RWPE2 (cell line): ENCODE measurements at regions not wholly inside any gene's neighbourhood (a gene's known extent, or its start where the extent isn't known, plus 50 kb on each side); places are given as distances from the start of the nearest gene placed in this dataset.

Source experiments
- ATAC-seq: fragments of 200-7000 bp; cut with Tn5 transposase; 3 replicates; pipeline ENCODE4 v1.9.1; 2021; ENCODE audit warnings: low read depth
- DNase-seq: peaks from one replicate; pipeline ENCODE4 v3.0.0-alpha.2; 2020; ENCODE audit warnings: low spot score
- H3K27ac ChIP-seq: fragments of 450-650 bp; 2 replicates; pipeline ENCODE4 v1.5.1; 2017; ENCODE audit warnings: mild to moderate bottlenecking; ENCODE audit not compliant: poor library complexity, severe bottlenecking
- H3K27me3 ChIP-seq: fragments of 250-450 bp; sonication (Bioruptor Pico); 2 replicates; pipeline ENCODE4 v1.5.1; 2021; ENCODE audit warnings: mild to moderate bottlenecking, moderate library complexity; ENCODE audit not compliant: insufficient read depth, poor library complexity, severe bottlenecking
- H3K36me3 ChIP-seq: fragments of 250-450 bp; sonication (Bioruptor Pico); 2 replicates; pipeline ENCODE4 v1.5.1; 2020; ENCODE audit warnings: low read depth, mild to moderate bottlenecking, moderate library complexity
- H3K4me1 ChIP-seq: fragments of 250-450 bp; sonication (Bioruptor Pico); 2 replicates; pipeline ENCODE4 v1.5.1; 2021; ENCODE audit warnings: mild to moderate bottlenecking, moderate library complexity; ENCODE audit not compliant: insufficient read depth, poor library complexity, severe bottlenecking
- H3K4me3 ChIP-seq: fragments of 250-450 bp; sonication (Bioruptor Pico); 2 replicates; pipeline ENCODE4 v1.5.1; 2021; ENCODE audit warnings: mild to moderate bottlenecking, moderate library complexity; ENCODE audit not compliant: severe bottlenecking
- H3K9me3 ChIP-seq: fragments of 250-450 bp; sonication (Bioruptor Pico); 2 replicates; pipeline ENCODE4 v1.5.1; 2021; ENCODE audit warnings: mild to moderate bottlenecking, moderate library complexity; ENCODE audit not compliant: severe bottlenecking
- TF ChIP-seq, protein P1 (sequence below): fragments of 450-650 bp; IDR thresholded peaks from one replicate; pipeline ENCODE4 v1.5.1; 2017; ENCODE audit warnings: mild to moderate bottlenecking, moderate library complexity; ENCODE audit not compliant: poor library complexity, severe bottlenecking

DNA sequence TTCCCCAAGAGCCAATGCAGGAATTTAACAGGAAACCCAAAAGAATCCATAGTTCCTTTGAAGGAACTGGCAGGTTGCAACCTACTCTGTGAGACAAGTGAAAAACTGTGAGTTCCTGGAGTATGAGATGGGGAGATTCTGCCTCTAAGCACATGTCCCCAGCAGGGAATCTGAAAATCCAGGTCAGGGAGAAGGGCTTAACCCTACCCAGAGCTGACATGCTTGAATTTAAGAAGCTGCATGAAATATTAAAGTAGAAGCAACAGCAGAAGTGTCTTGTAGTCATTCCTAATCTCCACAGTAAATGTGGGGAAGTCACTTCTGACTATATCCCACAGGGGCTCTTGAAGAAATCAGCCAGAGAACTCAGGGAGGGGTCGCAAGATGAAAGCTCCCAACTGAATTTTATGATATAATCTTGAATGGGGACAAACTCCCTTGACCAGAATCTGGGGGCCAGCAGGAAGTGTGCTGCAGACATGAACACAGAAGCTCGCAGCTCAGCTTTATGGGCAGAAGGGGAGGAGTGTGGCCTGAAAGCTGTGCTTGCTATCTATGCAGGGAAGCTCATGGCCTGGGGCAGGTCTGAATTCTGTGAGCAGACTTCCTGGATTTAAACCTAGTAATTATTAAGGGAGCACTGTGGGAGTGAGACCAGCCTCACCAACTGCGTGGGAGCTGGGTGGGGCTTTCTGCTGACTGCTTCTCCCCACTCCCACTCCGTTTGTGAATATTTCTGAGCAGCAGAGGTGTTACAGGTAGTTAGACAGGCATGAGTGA lies 184.1 kb upstream of the KYNU start:
- Histone ChIP-seq H3K36me3 (no peaks in the 10 kb centered on the region), H3K4me1 (no peaks in the 10 kb centered on the region), H3K9me3 (no peaks in the 10 kb centered on the region), H3K27me3 (peaks cover 3% of the 10 kb centered on the region), H3K4me3 (no peak overlapping the region), H3K27ac (no peak overlapping the region)
- no peak for ATAC-seq
- no peak for DNase-seq
- TF ChIP-seq, protein P1, sequence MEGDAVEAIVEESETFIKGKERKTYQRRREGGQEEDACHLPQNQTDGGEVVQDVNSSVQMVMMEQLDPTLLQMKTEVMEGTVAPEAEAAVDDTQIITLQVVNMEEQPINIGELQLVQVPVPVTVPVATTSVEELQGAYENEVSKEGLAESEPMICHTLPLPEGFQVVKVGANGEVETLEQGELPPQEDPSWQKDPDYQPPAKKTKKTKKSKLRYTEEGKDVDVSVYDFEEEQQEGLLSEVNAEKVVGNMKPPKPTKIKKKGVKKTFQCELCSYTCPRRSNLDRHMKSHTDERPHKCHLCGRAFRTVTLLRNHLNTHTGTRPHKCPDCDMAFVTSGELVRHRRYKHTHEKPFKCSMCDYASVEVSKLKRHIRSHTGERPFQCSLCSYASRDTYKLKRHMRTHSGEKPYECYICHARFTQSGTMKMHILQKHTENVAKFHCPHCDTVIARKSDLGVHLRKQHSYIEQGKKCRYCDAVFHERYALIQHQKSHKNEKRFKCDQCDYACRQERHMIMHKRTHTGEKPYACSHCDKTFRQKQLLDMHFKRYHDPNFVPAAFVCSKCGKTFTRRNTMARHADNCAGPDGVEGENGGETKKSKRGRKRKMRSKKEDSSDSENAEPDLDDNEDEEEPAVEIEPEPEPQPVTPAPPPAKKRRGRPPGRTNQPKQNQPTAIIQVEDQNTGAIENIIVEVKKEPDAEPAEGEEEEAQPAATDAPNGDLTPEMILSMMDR = no peak

DNA sequence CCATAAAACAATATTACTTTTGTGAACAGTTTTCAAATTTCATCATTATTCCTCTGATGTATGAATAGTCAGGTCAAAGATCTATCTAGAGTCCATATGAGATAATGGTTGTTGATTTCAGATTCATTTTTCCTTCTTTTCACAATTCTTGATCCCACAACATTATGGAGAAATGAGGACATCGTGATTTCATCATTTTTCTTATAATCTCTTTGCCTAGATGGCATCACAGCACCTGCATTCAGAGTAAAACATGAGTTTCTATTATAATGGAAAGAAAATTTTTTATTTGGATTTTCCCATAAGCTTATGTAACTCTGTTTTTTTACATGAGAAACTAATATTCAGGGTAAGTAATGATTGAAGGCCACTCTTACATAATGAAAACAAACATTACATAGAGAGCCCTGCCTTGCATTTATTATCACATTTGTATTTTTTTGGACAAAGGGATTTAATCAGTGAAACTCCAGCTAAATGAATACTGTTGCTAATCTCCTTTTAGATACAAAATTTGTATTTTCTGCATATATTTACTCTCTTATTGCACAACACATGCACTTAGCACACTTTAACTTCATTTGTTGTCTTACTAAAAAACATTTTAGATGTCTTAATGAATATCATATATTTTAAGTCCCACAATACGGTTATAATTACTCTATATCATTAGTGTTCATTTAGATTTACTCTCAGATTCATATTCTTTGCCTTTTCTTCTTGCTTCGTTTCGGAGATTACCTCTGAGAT lies 188.4 kb upstream of the KYNU start:
- Histone ChIP-seq H3K27me3 (peaks cover 3% of the 10 kb centered on the region), H3K9me3 (no peaks in the 10 kb centered on the region), H3K4me3 (no peak overlapping the region), H3K4me1 (no peaks in the 10 kb centered on the region), H3K36me3 (no peaks in the 10 kb centered on the region), H3K27ac (no peak overlapping the region)
- TF ChIP-seq, protein P1 = no peak
- DNase-seq = no peak
- ATAC-seq = no peak

DNA sequence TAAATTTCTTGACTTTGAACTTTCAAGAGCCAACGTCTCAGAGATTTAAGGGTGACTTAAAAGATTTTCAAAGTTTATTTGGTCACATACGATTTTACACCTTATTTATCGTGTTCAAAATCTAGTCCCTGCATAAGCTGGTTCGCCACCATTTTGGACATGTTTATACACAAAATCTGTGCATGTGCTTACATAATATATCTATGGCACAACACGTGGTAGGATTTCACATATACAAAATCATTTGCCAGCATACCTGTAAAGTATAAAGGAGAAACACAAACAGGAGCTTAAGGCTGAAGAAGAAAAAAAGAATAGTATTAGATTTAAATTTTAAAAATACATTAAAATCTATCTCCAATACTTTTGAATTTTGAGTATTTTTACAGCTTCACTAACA lies 190.0 kb upstream of the KYNU start:
- Histone ChIP-seq H3K36me3 (no peaks in the 10 kb centered on the region), H3K27ac (no peak overlapping the region), H3K27me3 (peaks cover 3% of the 10 kb centered on the region), H3K4me3 (no peak overlapping the region), H3K9me3 (no peaks in the 10 kb centered on the region), H3K4me1 (no peaks in the 10 kb centered on the region)
- ATAC-seq = no peak
- TF ChIP-seq, protein P1 = no peak
- DNase-seq = no peak

DNA sequence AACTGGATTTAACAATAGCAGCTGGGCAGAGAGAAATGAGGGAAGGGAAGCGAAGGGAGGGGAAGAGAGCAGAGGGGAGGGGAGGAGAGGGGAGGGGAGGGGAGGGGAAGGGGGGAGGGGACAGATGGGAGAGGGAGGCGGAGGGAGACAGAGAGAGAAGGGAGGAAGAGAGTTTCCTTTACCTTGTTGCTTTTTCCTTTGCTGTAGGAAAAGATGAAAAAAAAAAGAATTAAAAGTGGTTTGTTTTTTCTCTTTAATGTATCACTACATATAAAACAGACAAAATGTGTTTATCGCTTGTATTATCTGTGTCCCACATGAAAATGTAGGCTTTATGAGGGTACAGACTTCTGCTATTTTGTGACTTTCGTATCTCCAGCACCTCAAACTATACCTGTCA lies 190.4 kb upstream of the KYNU start:
- TF ChIP-seq, protein P1 = no peak

DNA sequence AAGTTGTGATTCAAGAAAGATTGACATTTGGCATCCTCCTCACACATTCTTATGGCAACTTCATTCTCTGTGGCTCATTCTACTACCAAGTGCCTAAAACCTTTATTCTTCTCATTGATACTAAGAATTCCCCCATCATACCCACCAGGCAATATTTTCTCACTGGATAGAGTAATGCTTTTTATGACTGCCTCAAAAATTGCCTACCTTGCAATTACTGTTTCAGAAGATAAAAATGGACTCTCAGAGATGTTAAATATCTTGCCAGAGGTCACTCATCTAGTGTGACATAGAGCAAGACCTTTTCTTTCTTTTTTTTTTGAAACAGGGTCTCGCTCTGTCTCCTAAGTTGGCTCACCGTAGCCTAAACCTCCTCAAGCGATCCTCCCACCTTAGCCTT lies 192.8 kb upstream of the KYNU start:
- no peak for ATAC-seq
- no peaks in the 10 kb centered on the region for H3K27me3 ChIP-seq
- H3K4me1 ChIP-seq = no peaks in the 10 kb centered on the region
- no peak overlapping the region for H3K27ac ChIP-seq
- no peaks in the 10 kb centered on the region for H3K36me3 ChIP-seq
- H3K4me3 ChIP-seq = no peak overlapping the region
- TF ChIP-seq, protein P1 = no peak
- DNase-seq = no peak
- H3K9me3 ChIP-seq = no peaks in the 10 kb centered on the region

More for the DNA sequence above, 190.4 kb upstream of the KYNU start:
- no peak overlapping the region for H3K4me3 ChIP-seq
- no peak overlapping the region for H3K27ac ChIP-seq
- ATAC-seq (no peak), DNase-seq (no peak)
- H3K36me3 ChIP-seq = no peaks in the 10 kb centered on the region
- H3K27me3 ChIP-seq = peaks cover 3% of the 10 kb centered on the region
- H3K4me1 ChIP-seq = no peaks in the 10 kb centered on the region
- H3K9me3 ChIP-seq = no peaks in the 10 kb centered on the region
